Mesenchymal stem cell (in vitro differentiated cells and primary cell): ENCODE measurements at regions not wholly inside any gene's neighbourhood (a gene's known extent, or its start where the extent isn't known, plus 50 kb on each side); places are given as distances from the start of the nearest gene placed in this dataset.
A peak's percentile ranks its signal among the peaks of the same experiment; 100 is the strongest.
"Not testable (repeated sequence)": the region's sequence is repeated elsewhere in the genome, so short reads cannot be mapped to it uniquely, and the experiment has no call there.

Experiments used
- DNase-seq: peaks from one replicate; pipeline ENCODE4 v3.0.0-alpha.2; 2013
- H2AFZ ChIP-seq: one replicate; pipeline ENCODE4 v1.6.1; 2013; ENCODE audit warnings: low read depth, mild to moderate bottlenecking, control low read depth, inconsistent platforms, low read length, moderate library complexity
- H2AK5ac ChIP-seq: 2 replicates; pipeline ENCODE4 v1.6.1; 2013; ENCODE audit warnings: low read length, moderate library complexity, mild to moderate bottlenecking, inconsistent platforms; ENCODE audit not compliant: severe bottlenecking
- H2BK120ac ChIP-seq: one replicate; pipeline ENCODE4 v1.6.1; 2013; ENCODE audit warnings: low read depth, mild to moderate bottlenecking, inconsistent platforms, low read length, moderate library complexity
- H2BK12ac ChIP-seq, 2 experiments: one replicate each; pipeline ENCODE4 v1.6.1; 2013; ENCODE audit warnings: inconsistent platforms in 2 of 2, low read length in 2 of 2, mild to moderate bottlenecking in 2 of 2, moderate library complexity in 2 of 2, control low read depth in 1 of 2
- H2BK15ac ChIP-seq: one replicate; pipeline ENCODE4 v1.6.1; 2013; ENCODE audit warnings: mild to moderate bottlenecking, low read depth, inconsistent platforms; ENCODE audit not compliant: poor library complexity, severe bottlenecking
- H2BK5ac ChIP-seq: 2 replicates; pipeline ENCODE4 v1.6.1; 2013; ENCODE audit warnings: low read depth, mild to moderate bottlenecking, low read length, control low read depth, inconsistent platforms; ENCODE audit not compliant: poor library complexity, severe bottlenecking
- H3K14ac ChIP-seq, 2 experiments: one replicate each; pipeline ENCODE4 v1.6.1; 2013; ENCODE audit warnings: inconsistent platforms in 2 of 2, low read length in 2 of 2, control low read depth in 1 of 2, mild to moderate bottlenecking in 1 of 2, moderate library complexity in 1 of 2
- H3K18ac ChIP-seq, 2 experiments: one replicate each; pipeline ENCODE4 v1.6.1; 2013; ENCODE audit warnings: inconsistent platforms in 2 of 2, low read length in 2 of 2, control low read depth in 1 of 2, low read depth in 1 of 2, mild to moderate bottlenecking in 1 of 2
- H3K23ac ChIP-seq, 2 experiments: one replicate each; pipeline ENCODE4 v1.6.1; 2013; ENCODE audit warnings: inconsistent platforms in 2 of 2, low read length in 2 of 2, mild to moderate bottlenecking in 2 of 2, moderate library complexity in 2 of 2, control low read depth in 1 of 2
- H3K27ac ChIP-seq: 2 replicates; pipeline ENCODE4 v1.5.1; 2013; ENCODE audit warnings: mild to moderate bottlenecking, moderate library complexity, low read length, control low read depth, inconsistent platforms; ENCODE audit not compliant: poor library complexity, severe bottlenecking
- H3K27me3 ChIP-seq, 2 experiments: 2 replicates each; pipeline versions ENCODE4 v1.6.1 to v1.7.0; 2013; ENCODE audit warnings: low read length in 2 of 2, mild to moderate bottlenecking in 2 of 2, moderate library complexity in 2 of 2, control low read depth in 1 of 2, inconsistent platforms in 1 of 2; ENCODE audit not compliant: control insufficient read depth in 1 of 2, insufficient read depth in 1 of 2
- H3K36me3 ChIP-seq, 2 experiments: 2 replicates each; pipeline versions ENCODE4 v1.6.1 to v1.7.0; 2013; ENCODE audit warnings: low read length in 2 of 2, control low read depth in 1 of 2, inconsistent platforms in 1 of 2, low read depth in 1 of 2, mild to moderate bottlenecking in 1 of 2; ENCODE audit not compliant: insufficient read depth in 2 of 2, control insufficient read depth in 1 of 2
- H3K4ac ChIP-seq, 2 experiments: one replicate each; pipeline ENCODE4 v1.6.1; 2013; ENCODE audit warnings: inconsistent platforms in 2 of 2, low read length in 2 of 2, mild to moderate bottlenecking in 2 of 2, moderate library complexity in 2 of 2, control low read depth in 1 of 2, low read depth in 1 of 2
- H3K4me1 ChIP-seq: 2 replicates; pipeline ENCODE4 v1.6.1; 2013; ENCODE audit warnings: low read depth, low read length, control low read depth; ENCODE audit not compliant: control insufficient read depth, insufficient read depth
- H3K4me2 ChIP-seq: 2 replicates; pipeline ENCODE4 v1.6.1; 2013; ENCODE audit warnings: low read length, mild to moderate bottlenecking, inconsistent platforms; ENCODE audit not compliant: poor library complexity, severe bottlenecking
- H3K4me3 ChIP-seq, 2 experiments: 2 replicates each; pipeline versions ENCODE4 v1.5.1 to v1.7.0; 2013; ENCODE audit warnings: low read length in 2 of 2, mild to moderate bottlenecking in 2 of 2, control low read depth in 1 of 2, low read depth in 1 of 2; ENCODE audit not compliant: insufficient read depth in 1 of 2
- H3K79me1 ChIP-seq: replicated peaks from 2 replicates; pipeline ENCODE4 v1.6.1; 2013; ENCODE audit warnings: mild to moderate bottlenecking, control low read depth, low read length, inconsistent platforms; ENCODE audit not compliant: poor library complexity, severe bottlenecking
- H3K9ac ChIP-seq: 2 replicates; pipeline ENCODE4 v1.7.0; 2013; ENCODE audit warnings: mild to moderate bottlenecking, low read length, moderate library complexity
- H3K9me3 ChIP-seq: 2 replicates; pipeline ENCODE4 v1.7.0; 2013; ENCODE audit warnings: mild to moderate bottlenecking, low read length; ENCODE audit not compliant: control insufficient read depth
- H4K8ac ChIP-seq: one replicate; pipeline ENCODE4 v1.6.1; 2013; ENCODE audit warnings: inconsistent platforms, mild to moderate bottlenecking, low read length, moderate library complexity
- H4K91ac ChIP-seq: one replicate; pipeline ENCODE4 v1.6.1; 2013; ENCODE audit warnings: mild to moderate bottlenecking, low read length, inconsistent platforms
- WGBS: methylation state at CpG from one replicate; pipeline ENCODE4 v1.1.7; 2013; ENCODE audit warnings: mixed read lengths; 5-methylcytosine and 5-hydroxymethylcytosine counted together

DNA sequence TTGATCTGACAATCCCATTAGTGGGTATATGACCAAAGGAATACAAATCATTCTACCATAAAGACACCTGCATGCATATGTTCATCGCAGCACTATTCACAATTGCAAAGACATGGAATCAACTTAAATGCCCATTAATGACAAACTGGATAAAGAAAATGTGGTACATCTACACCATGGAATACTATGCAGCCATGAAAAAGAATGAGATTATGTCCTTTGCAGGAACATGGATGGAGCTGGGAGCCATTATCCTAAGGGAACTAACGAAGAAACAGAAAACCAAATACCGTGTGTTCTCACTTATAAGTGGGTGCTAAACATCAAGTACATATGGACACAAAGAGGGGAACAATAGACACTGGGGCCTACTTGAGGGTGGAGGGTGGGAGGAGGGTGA is 74.1 kb upstream of the PTHLH start:
- H2AK5ac ChIP-seq, H4K91ac ChIP-seq, DNase-seq, H3K18ac ChIP-seq, H3K14ac ChIP-seq, H3K79me1 ChIP-seq, H2BK15ac ChIP-seq, H3K36me3 ChIP-seq, H2BK120ac ChIP-seq, H3K4me1 ChIP-seq, H3K23ac ChIP-seq, H3K9me3 ChIP-seq, H3K4me3 ChIP-seq, H2AFZ ChIP-seq, H2BK12ac ChIP-seq, H3K4me2 ChIP-seq, H3K4ac ChIP-seq, H3K9ac ChIP-seq, H2BK5ac ChIP-seq, H3K27ac ChIP-seq, H3K27me3 ChIP-seq, H4K8ac ChIP-seq: not testable (repeated sequence)
- 82% methylated on average over 2 of the region's 3 CpGs for WGBS

DNA sequence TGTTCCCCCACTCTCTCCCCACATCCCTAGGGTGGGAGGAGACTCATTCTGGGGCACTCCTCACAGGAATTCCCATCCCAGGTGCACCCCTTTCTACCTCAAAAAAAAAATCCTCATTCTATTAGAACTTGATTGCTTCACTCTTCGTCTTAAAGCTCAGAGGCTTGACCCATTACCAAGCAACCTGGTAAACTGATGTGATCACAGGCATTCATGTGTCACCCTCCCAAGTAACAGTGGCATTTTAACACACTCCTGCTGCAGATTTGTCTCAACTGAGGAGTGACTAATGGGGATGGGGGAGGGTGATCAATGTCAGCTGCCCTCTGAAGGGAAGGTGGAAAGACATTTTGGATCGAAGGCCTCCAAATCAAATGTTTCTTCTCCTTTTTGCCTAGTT is 78.1 kb upstream of the PTHLH start:
- 100% methylated on average over 1 of the region's 2 CpGs for WGBS
- H3K23ac ChIP-seq = no peak overlapping the region
- no peak overlapping the region for H3K18ac ChIP-seq
- no peaks in the 10 kb centered on the region for H3K79me1 ChIP-seq
- H2BK5ac ChIP-seq = no peak overlapping the region
- no peak overlapping the region for H3K4me3 ChIP-seq
- H3K27me3 ChIP-seq = no peaks in the 10 kb centered on the region
- H2AK5ac ChIP-seq = no peak overlapping the region
- no peak overlapping the region for H2BK15ac ChIP-seq
- no peak for DNase-seq
- no peak overlapping the region for H2AFZ ChIP-seq
- H3K27ac ChIP-seq = no peak overlapping the region
- H3K36me3 ChIP-seq = no peaks in the 10 kb centered on the region
- no peak overlapping the region for H3K4me2 ChIP-seq
- no peak overlapping the region for H2BK12ac ChIP-seq
- no peaks in the 10 kb centered on the region for H3K4me1 ChIP-seq
- no peak overlapping the region for H2BK120ac ChIP-seq
- H3K9me3 ChIP-seq = peaks cover 6% of the 10 kb centered on the region
- no peak overlapping the region for H4K8ac ChIP-seq
- no peak overlapping the region for H3K4ac ChIP-seq
- no peak overlapping the region for H3K14ac ChIP-seq
- H4K91ac ChIP-seq = no peak overlapping the region
- H3K9ac ChIP-seq = no peak overlapping the region

DNA sequence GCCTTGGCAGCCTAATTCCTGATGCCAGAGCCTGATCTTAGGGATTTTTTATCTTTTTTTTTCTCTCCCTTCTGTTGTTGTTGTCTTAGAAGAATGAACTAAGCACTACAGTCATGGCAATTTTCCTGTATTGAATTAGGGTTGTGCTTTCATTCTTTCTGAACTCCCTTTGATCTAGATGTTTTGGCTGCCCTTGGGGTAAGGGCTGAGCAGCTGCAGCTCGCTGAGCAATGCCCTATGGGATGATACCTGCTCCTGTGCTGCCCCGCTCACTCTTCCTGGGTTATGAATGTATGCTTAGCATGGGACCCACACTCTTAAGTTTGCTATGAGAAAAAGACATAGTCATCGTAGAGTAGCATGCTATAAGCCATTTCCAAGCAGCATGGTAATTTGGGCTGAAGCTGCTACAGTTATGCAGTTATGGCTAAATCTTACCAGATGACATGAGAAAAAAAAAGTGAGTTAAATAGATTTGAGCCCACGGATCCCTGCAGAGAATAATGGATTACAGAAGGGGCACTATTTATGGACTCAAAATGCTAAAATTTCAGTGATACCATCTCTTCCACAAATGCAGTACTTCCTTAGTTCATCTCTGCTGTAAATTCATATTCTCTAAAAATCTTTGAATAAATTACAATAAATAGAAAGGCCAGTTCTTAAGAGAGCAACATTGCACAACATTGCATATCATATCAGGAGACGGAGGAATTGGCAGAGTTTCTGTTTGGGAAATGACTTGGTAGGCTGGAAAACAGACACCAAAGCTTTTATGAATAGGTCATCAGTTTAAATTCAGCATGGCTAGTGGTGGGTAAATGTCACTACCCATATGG is 79.2 kb upstream of the PTHLH start:
- Histone ChIP-seq H4K91ac (no peak overlapping the region), H3K23ac (no peak overlapping the region), H2BK5ac (no peak overlapping the region), H2AK5ac (no peak overlapping the region), H4K8ac (no peak overlapping the region), H3K79me1 (no peaks in the 10 kb centered on the region), H3K36me3 (no peaks in the 10 kb centered on the region), H3K9ac (no peak overlapping the region), H3K27me3 (no peaks in the 10 kb centered on the region), H3K27ac (no peak overlapping the region), H2AFZ (no peak overlapping the region), H3K4ac (no peak overlapping the region), H3K18ac (no peak overlapping the region), H3K4me2 (no peak overlapping the region), H3K14ac (peak overlapping the region in 1 of 2 experiments; percentile 48), H3K9me3 (peaks cover 1% of the 10 kb centered on the region), H3K4me3 (peak overlapping the region in 1 of 2 experiments; percentile 43), H2BK120ac (no peak overlapping the region), H2BK12ac (no peak overlapping the region), H3K4me1 (no peaks in the 10 kb centered on the region), H2BK15ac (no peak overlapping the region)
- DNase-seq = no peak
- 85% methylated on average over 4 of the region's 5 CpGs for WGBS

DNA sequence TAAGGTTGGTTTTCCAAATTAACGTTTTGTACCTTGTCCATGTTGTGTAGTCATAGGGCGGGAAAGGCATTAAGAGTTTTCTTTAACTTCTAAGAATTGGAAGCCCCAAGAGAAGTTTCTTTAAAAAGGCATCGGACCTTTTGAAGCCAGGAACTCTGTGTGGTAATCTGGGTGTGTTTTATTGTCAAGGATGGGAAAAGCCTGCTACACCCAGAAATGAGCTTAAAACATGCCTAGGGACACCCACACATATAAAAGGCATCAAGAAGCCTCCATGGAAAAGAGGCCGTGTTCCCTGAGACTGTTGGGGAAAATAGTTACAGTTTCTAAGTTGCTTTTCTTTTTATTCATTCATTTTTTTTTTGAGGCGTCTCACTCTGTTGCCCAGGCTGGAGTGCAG is 81.0 kb upstream of the PTHLH start:
- H3K4ac ChIP-seq = no peak overlapping the region
- H2BK12ac ChIP-seq = no peak overlapping the region

More for the DNA sequence above, 81.0 kb upstream of the PTHLH start:
- Histone ChIP-seq H4K8ac (no peak overlapping the region), H2AFZ (no peak overlapping the region), H2BK15ac (no peak overlapping the region), H3K14ac (no peak overlapping the region), H3K27ac (no peak overlapping the region), H2BK120ac (no peak overlapping the region), H2AK5ac (no peak overlapping the region), H4K91ac (no peak overlapping the region), H3K4me1 (no peaks in the 10 kb centered on the region), H3K18ac (no peak overlapping the region), H3K9ac (no peak overlapping the region), H2BK5ac (no peak overlapping the region), H3K9me3 (no peaks in the 10 kb centered on the region), H3K79me1 (no peaks in the 10 kb centered on the region), H3K23ac (no peak overlapping the region), H3K4me3 (no peak overlapping the region), H3K27me3 (no peaks in the 10 kb centered on the region), H3K36me3 (no peaks in the 10 kb centered on the region), H3K4me2 (no peak overlapping the region)
- WGBS = 100% methylated on average over 4 of the region's 5 CpGs
- DNase-seq = no peak
